Thoracic aorta (tissue), 2 donors: ENCODE measurements at regions not wholly inside any gene's neighbourhood (a gene's known extent, or its start where the extent isn't known, plus 50 kb on each side); places are given as distances from the start of the nearest gene placed in this dataset.

Source experiments
- ATAC-seq: fragments of 150-250 bp; one replicate; pipeline ENCODE4 v1.8.0; 2017; ENCODE audit warnings: low read depth; ENCODE audit not compliant: insufficient number of reproducible peaks, low FRiP score
- DNase-seq: peaks from one replicate; pipeline ENCODE4 v3.0.0-alpha.2; 2020; ENCODE audit warnings: low spot score
- H3K27ac ChIP-seq, 2 donors: fragments of 200-600 bp; sonication (generic); 1 replicate in 1 of 2; 2 replicates in 1 of 2; pipeline ENCODE4 v1.5.1; 2016; ENCODE audit warnings: mild to moderate bottlenecking in 2 of 2, moderate library complexity in 2 of 2
- H3K27me3 ChIP-seq: fragments of 200-600 bp; sonication (generic); replicated peaks from 2 replicates; pipeline ENCODE4 v1.6.0; 2016; ENCODE audit warnings: mild to moderate bottlenecking; ENCODE audit not compliant: insufficient read depth
- H3K36me3 ChIP-seq: fragments of 200-600 bp; sonication (generic); one replicate; pipeline ENCODE4 v1.5.1; 2016
- H3K4me1 ChIP-seq, 2 donors: fragments of 200-600 bp; sonication (generic); 1 replicate in 1 of 2; 2 replicates in 1 of 2; pipeline versions ENCODE4 v1.5.1 to v1.6.0; 2016; ENCODE audit warnings: low read depth in 2 of 2, mild to moderate bottlenecking in 1 of 2; ENCODE audit not compliant: control insufficient read depth in 1 of 2
- H3K4me3 ChIP-seq: fragments of 200-600 bp; sonication (generic); 2 replicates; pipeline ENCODE4 v1.5.1; 2016; ENCODE audit warnings: mild to moderate bottlenecking
- H3K9me3 ChIP-seq: fragments of 200-600 bp; sonication (generic); 2 replicates; pipeline ENCODE4 v1.5.1; 2016
- CTCF ChIP-seq: fragments of 200-600 bp; sonication (generic); IDR thresholded peaks from one replicate; pipeline ENCODE4 v1.5.1; 2019; ENCODE audit warnings: antibody characterized with exemption

GRCh38 chr2:111636905-111637304 lies 247.1 kb downstream of the ANAPC1 start:
- H3K27ac ChIP-seq = no peak overlapping the region
- no peaks in the 10 kb centered on the region for H3K9me3 ChIP-seq
- ATAC-seq = no peak
- TF ChIP-seq CTCF = no peak
- H3K4me1 ChIP-seq = peaks cover 0 to 8% of the 10 kb centered on the region in 2 donors
- no peaks in the 10 kb centered on the region for H3K27me3 ChIP-seq
- no peak overlapping the region for H3K4me3 ChIP-seq
- no peak for DNase-seq
- H3K36me3 ChIP-seq = no peaks in the 10 kb centered on the region

GRCh38 chr2:111638274-111638877 lies 245.6 kb downstream of the ANAPC1 start:
- Histone ChIP-seq H3K9me3 (no peaks in the 10 kb centered on the region), H3K27me3 (no peaks in the 10 kb centered on the region), H3K4me3 (no peak overlapping the region), H3K27ac (no peak overlapping the region), H3K4me1 (peaks cover 0 to 6% of the 10 kb centered on the region in 2 donors), H3K36me3 (no peaks in the 10 kb centered on the region)
- DNase-seq = no peak
- no peak for ATAC-seq
- TF ChIP-seq CTCF = no peak

- Histone ChIP-seq H3K4me1 (no peaks in the 10 kb centered on the region), H3K9me3 (no peaks in the 10 kb centered on the region), H3K27ac (no peak overlapping the region), H3K27me3 (no peaks in the 10 kb centered on the region), H3K4me3 (no peak overlapping the region), H3K36me3 (no peaks in the 10 kb centered on the region)
- no peak for DNase-seq
- no peak for ATAC-seq
- TF ChIP-seq CTCF = no peak
Measured at GRCh38 chr2:111640480-111640879, 243.5 kb downstream of the ANAPC1 start.

- ATAC-seq (no peak), DNase-seq (no peak)
- Histone ChIP-seq H3K27ac (no peak overlapping the region), H3K4me1 (no peaks in the 10 kb centered on the region), H3K36me3 (no peaks in the 10 kb centered on the region), H3K9me3 (peaks cover 5% of the 10 kb centered on the region), H3K4me3 (no peak overlapping the region), H3K27me3 (no peaks in the 10 kb centered on the region)
- TF ChIP-seq CTCF = no peak
Measured at GRCh38 chr2:111642586-111643327, 241.2 kb downstream of the ANAPC1 start.

- H3K27ac ChIP-seq = no peak overlapping the region
- ATAC-seq (no peak), DNase-seq (no peak)
- H3K27me3 ChIP-seq = no peaks in the 10 kb centered on the region
- no peak for TF ChIP-seq CTCF
- H3K9me3 ChIP-seq = peaks cover 5% of the 10 kb centered on the region
- H3K4me3 ChIP-seq = no peak overlapping the region
- no peaks in the 10 kb centered on the region for H3K36me3 ChIP-seq
- H3K4me1 ChIP-seq = no peaks in the 10 kb centered on the region
Measured at GRCh38 chr2:111643759-111644158, 240.2 kb downstream of the ANAPC1 start.
